GM23338 (cell line): ENCODE measurements at regions not wholly inside any gene's neighbourhood (a gene's known extent, or its start where the extent isn't known, plus 50 kb on each side); places are given as distances from the start of the nearest gene placed in this dataset.

Experiments
- ATAC-seq: fragments of 200-7000 bp; cut with Tn5 transposase; 3 replicates; pipeline ENCODE4 v1.9.1; 2020
- DNase-seq: peaks from one replicate; pipeline ENCODE4 v3.0.0-alpha.2; 2015; ENCODE audit warnings: low spot score
- H2AFZ ChIP-seq: fragments of 200-600 bp; sonication (generic); 2 replicates; pipeline ENCODE4 v1.8.0; 2016; ENCODE audit warnings: antibody characterized with exemption, mild to moderate bottlenecking, moderate library complexity
- H3F3A ChIP-seq: fragments of 200-600 bp; sonication (generic); replicated peaks from 2 replicates; pipeline ENCODE4 v1.8.0; 2017; ENCODE audit warnings: antibody characterized with exemption, mixed run types, low read depth
- H3K27ac ChIP-seq: fragments of 200-600 bp; sonication (generic); 2 replicates; pipeline ENCODE4 v1.6.1; 2016; ENCODE audit warnings: low read depth
- H3K27me3 ChIP-seq: fragments of 200-600 bp; sonication (generic); 2 replicates; pipeline ENCODE4 v1.8.0; 2016; ENCODE audit warnings: mild to moderate bottlenecking, mixed run types, moderate library complexity; ENCODE audit not compliant: insufficient read depth
- H3K36me3 ChIP-seq: fragments of 200-600 bp; sonication (generic); 2 replicates; pipeline ENCODE4 v1.8.0; 2016; ENCODE audit warnings: mild to moderate bottlenecking; ENCODE audit not compliant: insufficient read depth
- H3K4me1 ChIP-seq: fragments of 200-600 bp; sonication (generic); 2 replicates; pipeline ENCODE4 v1.8.0; 2016; ENCODE audit warnings: mild to moderate bottlenecking, moderate library complexity; ENCODE audit not compliant: insufficient read depth
- H3K4me2 ChIP-seq: fragments of 200-600 bp; sonication (generic); 2 replicates; pipeline ENCODE4 v1.7.1; 2017; ENCODE audit warnings: mixed run types
- H3K4me3 ChIP-seq: fragments of 200-600 bp; sonication (generic); 2 replicates; pipeline ENCODE4 v1.6.1; 2016; ENCODE audit warnings: mixed run types
- H3K79me2 ChIP-seq: fragments of 200-600 bp; sonication (generic); replicated peaks from 2 replicates; pipeline ENCODE4 v1.8.0; 2017; ENCODE audit warnings: mild to moderate bottlenecking; ENCODE audit not compliant: insufficient read depth
- H3K9me2 ChIP-seq: fragments of 200-600 bp; sonication (generic); 2 replicates; pipeline ENCODE4 v1.8.0; 2017; ENCODE audit not compliant: insufficient read depth
- H4K20me1 ChIP-seq: fragments of 200-600 bp; sonication (generic); replicated peaks from 2 replicates; pipeline ENCODE4 v1.8.0; 2017; ENCODE audit warnings: mild to moderate bottlenecking; ENCODE audit not compliant: insufficient read depth
- H3K27ac Mint-ChIP-seq: 2 replicates; pipeline ENCODE4 v1.8.0; 2020; ENCODE audit warnings: inconsistent platforms, mild to moderate bottlenecking, moderate library complexity, mixed read lengths
- H3K27me3 Mint-ChIP-seq: 3 replicates; pipeline ENCODE4 v1.8.0; 2022; ENCODE audit warnings: low read depth, mild to moderate bottlenecking, moderate library complexity, mixed read lengths, inconsistent platforms; ENCODE audit not compliant: insufficient read depth, poor library complexity
- H3K36me3 Mint-ChIP-seq: 3 replicates; pipeline ENCODE4 v1.8.0; 2021; ENCODE audit warnings: low read depth, mild to moderate bottlenecking, inconsistent platforms, moderate library complexity, mixed read lengths
- H3K4me1 Mint-ChIP-seq: 3 replicates; pipeline ENCODE4 v1.8.0; 2020; ENCODE audit warnings: mild to moderate bottlenecking, inconsistent platforms, mixed read lengths
- H3K4me3 Mint-ChIP-seq: 3 replicates; pipeline ENCODE4 v1.8.0; 2021; ENCODE audit warnings: moderate library complexity, mild to moderate bottlenecking, inconsistent platforms, mixed read lengths
- H3K9me3 Mint-ChIP-seq: 3 replicates; pipeline ENCODE4 v1.8.0; 2020; ENCODE audit warnings: moderate library complexity, mild to moderate bottlenecking, inconsistent platforms, mixed read lengths
- CREB1 ChIP-seq: fragments of 250-450 bp; sonication (Bioruptor Pico); IDR thresholded peaks from 2 replicates; pipeline ENCODE4 v1.5.0; 2020; ENCODE audit warnings: low read depth, mild to moderate bottlenecking, moderate library complexity
- CTCF ChIP-seq, 2 experiments: fragments of 200-600 bp in 1 of 2; sonication (generic) in 1 of 2; conservative IDR thresholded peaks; 2 replicates each; pipeline versions ENCODE4 v1.5.1 to v1.6.1; 2016 to 2017; ENCODE audit warnings: antibody characterized with exemption in 2 of 2, low read depth in 2 of 2, mild to moderate bottlenecking in 2 of 2, moderate library complexity in 1 of 2
- ETS1 ChIP-seq: IDR thresholded peaks from 2 replicates; pipeline ENCODE4 v1.6.1; 2016; ENCODE audit warnings: antibody characterized with exemption
- JUNB ChIP-seq: IDR thresholded peaks from one replicate; pipeline ENCODE4 v1.6.1; 2016; ENCODE audit warnings: antibody characterized with exemption; ENCODE audit not compliant: unreplicated experiment
- NANOG ChIP-seq: IDR thresholded peaks from 2 replicates; pipeline ENCODE4 v1.6.1; 2016; ENCODE audit warnings: antibody characterized with exemption, borderline replicate concordance
- STAT1 ChIP-seq: IDR thresholded peaks from one replicate; pipeline ENCODE4 v1.6.1; 2016; ENCODE audit warnings: antibody characterized with exemption; ENCODE audit not compliant: unreplicated experiment
- TF ChIP-seq, protein P1 (sequence below): fragments of 250-450 bp; sonication (Bioruptor Pico); IDR thresholded peaks from 2 replicates; pipeline ENCODE4 v1.5.0; 2020; ENCODE audit warnings: mild to moderate bottlenecking, moderate library complexity

DNA sequence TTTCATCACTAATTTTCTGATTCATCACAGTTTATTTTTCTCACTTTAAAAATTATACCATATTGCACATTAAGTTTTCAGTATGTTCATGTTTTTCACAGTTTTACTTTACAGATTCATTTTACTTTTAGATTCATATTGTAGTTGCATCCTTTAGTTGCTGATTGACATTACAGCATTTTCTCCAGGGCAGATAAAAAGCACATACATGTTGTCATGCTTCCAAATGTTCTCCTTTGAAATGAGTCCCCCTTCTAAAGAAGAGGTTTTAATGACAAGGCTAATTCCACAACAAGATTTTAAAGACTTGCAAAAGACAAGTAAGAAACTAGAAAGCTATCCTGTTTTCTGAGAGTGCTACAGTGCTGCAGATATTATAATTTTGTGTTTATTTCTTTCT, 72.1 kb upstream of the RASSF8 start:
- Mint-ChIP-seq H3K4me3 (no peak overlapping the region), H3K36me3 (peaks cover 16% of the 10 kb centered on the region), H3K27me3 (peaks cover 10% of the 10 kb centered on the region), H3K27ac (0 out of 2 replicates have a peak overlapping the region, but pooled peaks have one; percentile 1), H3K4me1 (peaks cover 38% of the 10 kb centered on the region), H3K9me3 (peaks cover 19% of the 10 kb centered on the region; the same call in 2 of the 3 replicates)
- no peaks in the 10 kb centered on the region for H3K79me2 ChIP-seq
- TF ChIP-seq, protein P1, sequence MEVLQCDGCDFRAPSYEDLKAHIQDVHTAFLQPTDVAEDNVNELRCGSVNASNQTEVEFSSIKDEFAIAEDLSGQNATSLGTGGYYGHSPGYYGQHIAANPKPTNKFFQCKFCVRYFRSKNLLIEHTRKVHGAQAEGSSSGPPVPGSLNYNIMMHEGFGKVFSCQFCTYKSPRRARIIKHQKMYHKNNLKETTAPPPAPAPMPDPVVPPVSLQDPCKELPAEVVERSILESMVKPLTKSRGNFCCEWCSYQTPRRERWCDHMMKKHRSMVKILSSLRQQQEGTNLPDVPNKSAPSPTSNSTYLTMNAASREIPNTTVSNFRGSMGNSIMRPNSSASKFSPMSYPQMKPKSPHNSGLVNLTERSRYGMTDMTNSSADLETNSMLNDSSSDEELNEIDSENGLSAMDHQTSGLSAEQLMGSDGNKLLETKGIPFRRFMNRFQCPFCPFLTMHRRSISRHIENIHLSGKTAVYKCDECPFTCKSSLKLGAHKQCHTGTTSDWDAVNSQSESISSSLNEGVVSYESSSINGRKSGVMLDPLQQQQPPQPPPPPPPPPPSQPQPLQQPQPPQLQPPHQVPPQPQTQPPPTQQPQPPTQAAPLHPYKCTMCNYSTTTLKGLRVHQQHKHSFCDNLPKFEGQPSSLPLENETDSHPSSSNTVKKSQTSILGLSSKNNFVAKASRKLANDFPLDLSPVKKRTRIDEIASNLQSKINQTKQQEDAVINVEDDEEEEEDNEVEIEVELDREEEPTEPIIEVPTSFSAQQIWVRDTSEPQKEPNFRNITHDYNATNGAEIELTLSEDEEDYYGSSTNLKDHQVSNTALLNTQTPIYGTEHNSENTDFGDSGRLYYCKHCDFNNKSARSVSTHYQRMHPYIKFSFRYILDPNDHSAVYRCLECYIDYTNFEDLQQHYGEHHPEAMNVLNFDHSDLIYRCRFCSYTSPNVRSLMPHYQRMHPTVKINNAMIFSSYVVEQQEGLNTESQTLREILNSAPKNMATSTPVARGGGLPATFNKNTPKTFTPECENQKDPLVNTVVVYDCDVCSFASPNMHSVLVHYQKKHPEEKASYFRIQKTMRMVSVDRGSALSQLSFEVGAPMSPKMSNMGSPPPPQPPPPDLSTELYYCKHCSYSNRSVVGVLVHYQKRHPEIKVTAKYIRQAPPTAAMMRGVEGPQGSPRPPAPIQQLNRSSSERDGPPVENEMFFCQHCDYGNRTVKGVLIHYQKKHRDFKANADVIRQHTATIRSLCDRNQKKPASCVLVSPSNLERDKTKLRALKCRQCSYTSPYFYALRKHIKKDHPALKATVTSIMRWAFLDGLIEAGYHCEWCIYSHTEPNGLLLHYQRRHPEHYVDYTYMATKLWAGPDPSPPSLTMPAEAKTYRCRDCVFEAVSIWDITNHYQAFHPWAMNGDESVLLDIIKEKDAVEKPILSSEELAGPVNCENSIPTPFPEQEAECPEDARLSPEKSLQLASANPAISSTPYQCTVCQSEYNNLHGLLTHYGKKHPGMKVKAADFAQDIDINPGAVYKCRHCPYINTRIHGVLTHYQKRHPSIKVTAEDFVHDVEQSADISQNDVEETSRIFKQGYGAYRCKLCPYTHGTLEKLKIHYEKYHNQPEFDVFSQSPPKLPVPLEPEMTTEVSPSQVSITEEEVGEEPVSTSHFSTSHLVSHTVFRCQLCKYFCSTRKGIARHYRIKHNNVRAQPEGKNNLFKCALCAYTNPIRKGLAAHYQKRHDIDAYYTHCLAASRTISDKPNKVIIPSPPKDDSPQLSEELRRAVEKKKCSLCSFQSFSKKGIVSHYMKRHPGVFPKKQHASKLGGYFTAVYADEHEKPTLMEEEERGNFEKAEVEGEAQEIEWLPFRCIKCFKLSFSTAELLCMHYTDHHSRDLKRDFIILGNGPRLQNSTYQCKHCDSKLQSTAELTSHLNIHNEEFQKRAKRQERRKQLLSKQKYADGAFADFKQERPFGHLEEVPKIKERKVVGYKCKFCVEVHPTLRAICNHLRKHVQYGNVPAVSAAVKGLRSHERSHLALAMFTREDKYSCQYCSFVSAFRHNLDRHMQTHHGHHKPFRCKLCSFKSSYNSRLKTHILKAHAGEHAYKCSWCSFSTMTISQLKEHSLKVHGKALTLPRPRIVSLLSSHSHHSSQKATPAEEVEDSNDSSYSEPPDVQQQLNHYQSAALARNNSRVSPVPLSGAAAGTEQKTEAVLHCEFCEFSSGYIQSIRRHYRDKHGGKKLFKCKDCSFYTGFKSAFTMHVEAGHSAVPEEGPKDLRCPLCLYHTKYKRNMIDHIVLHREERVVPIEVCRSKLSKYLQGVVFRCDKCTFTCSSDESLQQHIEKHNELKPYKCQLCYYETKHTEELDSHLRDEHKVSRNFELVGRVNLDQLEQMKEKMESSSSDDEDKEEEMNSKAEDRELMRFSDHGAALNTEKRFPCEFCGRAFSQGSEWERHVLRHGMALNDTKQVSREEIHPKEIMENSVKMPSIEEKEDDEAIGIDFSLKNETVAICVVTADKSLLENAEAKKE (CRISPR knock-in tag) = no peak
- TF ChIP-seq JUNB (no peak), STAT1 (no peak), CREB1 (no peak), NANOG (no peak), CTCF (conservative IDR thresholded peaks at IDR 0.05; ENCODE audit: low read depth in 2 of 2) (no peak), ETS1 (no peak)
- no peaks in the 10 kb centered on the region for H3K27me3 ChIP-seq
- no peaks in the 10 kb centered on the region for H4K20me1 ChIP-seq
- H2AFZ ChIP-seq = no peak overlapping the region
- no peaks in the 10 kb centered on the region for H3K9me2 ChIP-seq
- ATAC-seq (no peak), DNase-seq (no peak)
- peaks cover 37% of the 10 kb centered on the region for H3K4me1 ChIP-seq
- peak overlapping the region; percentile 47 for H3K4me2 ChIP-seq
- no peaks in the 10 kb centered on the region for H3F3A ChIP-seq
- peak overlapping the region; percentile 15; the same call in 1 of the 2 replicates for H3K27ac ChIP-seq
- H3K4me3 ChIP-seq = no peak overlapping the region
- H3K36me3 ChIP-seq = no peaks in the 10 kb centered on the region
